Activated naive CD8-positive, alpha-beta T cell treated with anti-CD3 and anti-CD28 coated beads, Interleukin-2, amount 50 U/mL, for 24 hours (primary cell): ENCODE measurements at regions not wholly inside any gene's neighbourhood (a gene's known extent, or its start where the extent isn't known, plus 50 kb on each side); places are given as distances from the start of the nearest gene placed in this dataset.
A peak's percentile ranks its signal among the peaks of the same experiment; 100 is the strongest.

ENCODE experiments used
- ATAC-seq: fragments of 150-1000 bp; cut with Tn5 transposase; one replicate; pipeline ENCODE4 v1.10.0; 2021
- DNase-seq: peaks from one replicate; pipeline ENCODE4 v3.0.0; 2021
- H3K27ac Mint-ChIP-seq: one replicate; pipeline ENCODE4 v1.8.0; 2021; ENCODE audit warnings: mild to moderate bottlenecking, mixed read lengths
- H3K27me3 Mint-ChIP-seq: one replicate; pipeline ENCODE4 v1.8.0; 2021; ENCODE audit warnings: mixed read lengths
- H3K36me3 Mint-ChIP-seq: one replicate; pipeline ENCODE4 v1.8.0; 2021; ENCODE audit warnings: low read depth, mixed read lengths
- H3K4me1 Mint-ChIP-seq: one replicate; pipeline ENCODE4 v1.8.0; 2021; ENCODE audit warnings: mixed read lengths
- H3K4me3 Mint-ChIP-seq: one replicate; pipeline ENCODE4 v1.8.0; 2021; ENCODE audit warnings: mild to moderate bottlenecking, moderate library complexity, mixed read lengths
- H3K9me3 Mint-ChIP-seq: one replicate; pipeline ENCODE4 v1.8.0; 2021; ENCODE audit warnings: mixed read lengths

DNA sequence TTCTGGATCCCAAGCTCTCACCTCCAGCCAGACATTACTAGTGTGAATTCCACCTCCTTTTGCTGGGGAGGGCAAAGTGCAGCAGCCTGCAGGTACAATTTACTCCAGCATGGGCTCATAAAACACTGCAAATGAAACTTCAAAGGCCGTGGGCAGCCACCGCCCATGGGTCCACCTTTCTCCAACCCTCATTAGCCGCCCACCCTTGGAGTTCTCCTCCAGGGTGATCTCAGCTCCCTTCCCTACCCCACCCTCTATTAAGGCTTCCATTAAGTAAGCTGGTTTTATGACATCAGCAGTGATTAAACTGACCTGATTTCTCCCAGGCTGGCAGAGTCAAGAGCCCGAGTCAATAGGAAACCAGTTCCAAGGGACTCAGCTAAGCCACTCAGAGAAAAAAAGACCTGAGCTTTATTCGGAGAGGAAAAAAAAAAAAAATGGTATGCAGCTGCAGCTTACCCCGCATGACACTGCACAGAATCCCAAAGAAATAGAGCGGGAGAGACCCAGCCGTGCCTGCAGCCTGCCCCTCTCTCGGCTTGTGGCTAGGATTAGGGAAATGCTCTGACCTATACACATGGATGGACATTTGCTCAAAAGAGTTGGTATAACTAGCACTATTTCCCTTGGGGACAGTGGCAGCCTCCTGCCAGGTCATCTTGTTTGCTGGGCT is 319.6 kb downstream of the PTTG2 start:
- ATAC-seq = no peak
- DNase-seq = no peak
- Mint-ChIP-seq H3K36me3 (no peaks in the 10 kb centered on the region), H3K4me1 (no peaks in the 10 kb centered on the region), H3K4me3 (no peak overlapping the region), H3K27ac (no peak overlapping the region), H3K27me3 (no peaks in the 10 kb centered on the region), H3K9me3 (no peaks in the 10 kb centered on the region)

GRCh38 chr4:38280323-38280706 is 320.1 kb downstream of the PTTG2 start:
- no peak overlapping the region for H3K4me3 Mint-ChIP-seq
- H3K9me3 Mint-ChIP-seq = no peaks in the 10 kb centered on the region
- no peaks in the 10 kb centered on the region for H3K4me1 Mint-ChIP-seq
- H3K27ac Mint-ChIP-seq = no peak overlapping the region
- ATAC-seq (no peak), DNase-seq (no peak)
- no peaks in the 10 kb centered on the region for H3K36me3 Mint-ChIP-seq
- H3K27me3 Mint-ChIP-seq = no peaks in the 10 kb centered on the region

DNA sequence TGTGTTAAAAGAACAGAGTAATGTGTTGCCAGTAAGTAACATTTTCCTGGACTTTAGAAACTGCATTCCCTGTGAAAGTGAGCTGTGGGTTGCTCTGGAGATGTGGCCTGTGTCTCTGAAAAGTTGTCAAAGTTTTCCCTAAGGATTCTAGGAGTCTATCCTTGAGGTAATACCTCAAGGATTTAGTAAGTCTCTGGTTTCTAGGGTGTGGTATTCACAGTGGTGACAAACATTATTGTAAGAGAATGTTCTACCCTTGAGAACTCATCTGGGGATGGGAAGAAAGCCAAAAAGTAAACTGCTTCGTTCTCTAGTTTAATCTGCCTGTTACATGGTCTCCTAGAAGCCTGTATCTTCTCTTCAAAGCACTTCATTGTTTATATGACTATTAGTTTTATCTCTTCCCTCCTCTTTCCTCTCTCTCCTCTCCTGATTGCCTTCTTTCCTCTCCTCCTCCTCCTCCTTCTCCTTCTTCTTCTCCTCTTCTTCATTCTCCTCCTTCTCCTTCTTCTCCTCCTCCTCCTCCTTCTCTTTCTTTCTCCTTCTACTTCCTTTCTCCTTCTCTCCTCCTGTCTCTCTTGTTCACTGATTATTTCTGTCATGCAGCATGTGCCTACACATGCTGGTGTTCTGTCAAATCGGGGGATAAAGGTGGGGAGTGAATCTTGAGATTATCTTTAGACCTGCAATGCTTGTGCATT is 321.3 kb downstream of the PTTG2 start:
- no peak for ATAC-seq
- no peaks in the 10 kb centered on the region for H3K27me3 Mint-ChIP-seq
- DNase-seq = no peak
- H3K36me3 Mint-ChIP-seq = no peaks in the 10 kb centered on the region
- H3K4me3 Mint-ChIP-seq = no peak overlapping the region
- no peak overlapping the region for H3K27ac Mint-ChIP-seq
- no peaks in the 10 kb centered on the region for H3K4me1 Mint-ChIP-seq
- no peaks in the 10 kb centered on the region for H3K9me3 Mint-ChIP-seq

DNA sequence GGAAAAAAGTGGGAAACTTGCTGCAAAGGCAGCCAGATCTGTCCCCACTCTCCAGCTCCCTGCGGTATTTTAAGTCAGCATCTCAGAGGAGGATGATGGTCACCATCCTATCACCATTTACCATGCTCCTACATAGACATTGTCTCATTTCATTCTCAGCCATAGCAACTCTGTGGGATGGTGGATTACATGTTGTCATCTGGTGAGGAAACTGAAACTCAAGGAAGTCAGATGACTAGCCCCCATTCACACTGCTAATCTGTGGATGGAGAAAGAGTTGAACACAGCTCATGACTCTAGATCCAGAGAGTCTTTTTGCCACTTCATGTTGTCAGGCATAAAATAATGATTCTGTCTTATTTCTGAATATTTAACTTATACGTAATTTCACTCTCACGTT is 323.5 kb downstream of the PTTG2 start:
- H3K9me3 Mint-ChIP-seq = no peaks in the 10 kb centered on the region
- no peak for DNase-seq
- peak; percentile 24 for ATAC-seq
- no peaks in the 10 kb centered on the region for H3K27me3 Mint-ChIP-seq
- H3K4me1 Mint-ChIP-seq = no peaks in the 10 kb centered on the region
- no peak overlapping the region for H3K27ac Mint-ChIP-seq
- no peak overlapping the region for H3K4me3 Mint-ChIP-seq
- no peaks in the 10 kb centered on the region for H3K36me3 Mint-ChIP-seq

- H3K4me1 Mint-ChIP-seq = no peaks in the 10 kb centered on the region
- no peak overlapping the region for H3K27ac Mint-ChIP-seq
- DNase-seq (no peak), ATAC-seq (no peak)
- H3K27me3 Mint-ChIP-seq = no peaks in the 10 kb centered on the region
- H3K4me3 Mint-ChIP-seq = no peak overlapping the region
- no peaks in the 10 kb centered on the region for H3K9me3 Mint-ChIP-seq
- no peaks in the 10 kb centered on the region for H3K36me3 Mint-ChIP-seq
These were observed 324.3 kb downstream of the PTTG2 start for GRCh38 chr4:38284294-38285030.

DNA sequence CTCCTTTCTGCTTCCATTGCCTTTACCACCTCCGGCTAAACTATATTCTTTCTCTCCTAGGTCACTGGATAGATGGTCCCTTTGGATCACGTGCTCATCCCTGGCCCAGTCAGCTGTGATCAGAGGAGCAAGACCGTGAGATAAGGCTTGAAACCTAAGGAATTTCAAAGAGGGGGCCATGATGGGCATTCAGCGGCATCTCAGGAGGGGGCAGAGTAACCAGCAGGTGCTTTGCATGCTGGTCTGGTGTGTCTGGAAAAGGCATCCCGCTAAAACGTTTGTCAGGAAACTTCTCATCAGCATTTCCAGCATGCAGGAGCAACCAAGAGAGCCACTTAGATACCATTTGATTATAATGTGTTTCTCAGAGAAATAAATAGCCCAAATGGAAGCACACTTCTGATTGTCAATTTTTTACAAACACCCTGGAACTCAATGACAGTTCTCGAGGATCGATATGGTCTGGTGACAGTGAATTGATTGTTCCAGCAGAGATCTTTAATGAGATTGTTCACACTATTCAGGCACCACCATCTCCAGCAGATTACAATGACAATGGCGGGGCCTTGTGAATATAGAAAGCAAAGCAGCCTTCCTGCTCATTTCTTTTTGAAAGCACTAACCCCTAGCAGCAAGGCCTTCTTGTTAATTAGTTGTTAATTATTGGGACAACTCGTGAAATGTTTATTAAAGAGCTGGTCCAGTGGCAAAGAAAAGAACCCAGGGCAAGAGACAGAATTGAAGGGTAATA is 327.1 kb downstream of the PTTG2 start:
- H3K27me3 Mint-ChIP-seq = no peaks in the 10 kb centered on the region
- H3K27ac Mint-ChIP-seq = no peak overlapping the region
- H3K9me3 Mint-ChIP-seq = no peaks in the 10 kb centered on the region
- DNase-seq (no peak), ATAC-seq (no peak)
- no peaks in the 10 kb centered on the region for H3K36me3 Mint-ChIP-seq
- no peaks in the 10 kb centered on the region for H3K4me1 Mint-ChIP-seq
- H3K4me3 Mint-ChIP-seq = no peak overlapping the region

GRCh38 chr4:38289553-38289952 is 329.4 kb downstream of the PTTG2 start:
- Mint-ChIP-seq H3K4me3 (no peak overlapping the region), H3K36me3 (peaks cover 2% of the 10 kb centered on the region), H3K27me3 (no peaks in the 10 kb centered on the region), H3K9me3 (peaks cover 18% of the 10 kb centered on the region), H3K4me1 (no peaks in the 10 kb centered on the region), H3K27ac (no peak overlapping the region)
- ATAC-seq = no peak
- no peak for DNase-seq

DNA sequence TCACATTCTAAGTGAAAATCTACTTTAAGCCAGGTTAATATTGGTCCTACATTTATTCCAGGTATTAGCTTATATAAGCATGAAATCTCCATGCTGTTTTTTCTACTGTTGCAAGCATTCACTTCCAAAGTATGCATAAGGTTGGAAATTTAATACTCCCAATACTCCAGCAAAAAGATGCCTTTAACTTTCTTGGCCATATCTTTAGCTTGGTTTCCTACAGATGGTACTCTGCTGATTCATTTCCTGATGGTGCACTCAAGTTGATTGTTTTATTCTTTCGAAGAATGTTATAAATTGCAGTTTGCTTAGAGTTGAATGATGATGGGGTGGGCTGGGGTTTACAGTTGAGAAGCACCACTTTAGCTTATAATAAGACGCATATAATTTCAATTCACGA is 330.2 kb downstream of the PTTG2 start:
- no peak for DNase-seq
- Mint-ChIP-seq H3K27me3 (no peaks in the 10 kb centered on the region), H3K4me3 (no peak overlapping the region), H3K27ac (no peak overlapping the region), H3K4me1 (no peaks in the 10 kb centered on the region), H3K36me3 (peaks cover 2% of the 10 kb centered on the region), H3K9me3 (peaks cover 19% of the 10 kb centered on the region)
- ATAC-seq = no peak

- no peaks in the 10 kb centered on the region for H3K4me1 Mint-ChIP-seq
- H3K36me3 Mint-ChIP-seq = peaks cover 2% of the 10 kb centered on the region
- H3K27me3 Mint-ChIP-seq = no peaks in the 10 kb centered on the region
- DNase-seq (no peak), ATAC-seq (no peak)
- peaks cover 19% of the 10 kb centered on the region for H3K9me3 Mint-ChIP-seq
- no peak overlapping the region for H3K4me3 Mint-ChIP-seq
- H3K27ac Mint-ChIP-seq = no peak overlapping the region
These were observed 330.7 kb downstream of the PTTG2 start for GRCh38 chr4:38290914-38291313.

DNA sequence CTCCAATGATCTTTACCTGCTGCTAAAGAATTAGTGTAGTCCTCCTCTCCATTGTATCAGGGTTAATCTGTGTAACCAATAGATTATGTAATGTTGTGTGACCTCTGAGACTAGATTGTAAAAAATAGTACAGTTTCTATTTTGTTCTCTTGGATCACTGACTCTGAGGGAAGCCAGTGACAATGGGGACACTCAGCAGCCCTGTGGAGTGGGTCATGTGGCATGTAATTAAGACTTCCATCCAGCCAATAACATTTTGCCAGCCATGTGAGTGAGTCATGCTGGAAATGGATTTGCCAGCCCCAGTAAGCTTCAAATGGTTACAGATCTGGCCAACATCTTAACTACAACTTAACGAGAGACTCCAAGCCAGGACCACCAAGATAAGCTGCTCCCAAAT is 332.3 kb downstream of the PTTG2 start:
- no peak for ATAC-seq
- no peak overlapping the region for H3K4me3 Mint-ChIP-seq

DNA sequence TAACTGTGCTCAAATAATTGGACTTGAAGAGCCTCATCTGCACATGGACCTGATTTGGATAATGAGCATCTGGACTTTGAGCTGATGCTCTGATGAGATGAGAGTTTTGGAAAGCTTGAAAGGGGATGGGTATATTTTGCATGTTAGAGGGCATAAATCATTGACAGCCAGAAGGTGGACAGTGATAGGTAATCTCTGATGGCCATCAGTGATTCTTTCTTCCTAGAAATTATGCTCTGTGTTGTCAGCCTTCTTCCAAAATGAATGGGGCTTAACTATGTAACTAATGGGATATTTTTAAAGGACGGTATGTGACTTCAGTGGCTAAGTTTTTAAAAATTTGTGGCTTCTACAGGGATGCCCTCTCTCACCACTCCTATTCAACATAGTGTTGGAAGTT is 334.0 kb downstream of the PTTG2 start:
- ATAC-seq (no peak), DNase-seq (no peak)
- Mint-ChIP-seq H3K4me3 (no peak overlapping the region), H3K9me3 (peaks cover 38% of the 10 kb centered on the region), H3K36me3 (peaks cover 8% of the 10 kb centered on the region), H3K27me3 (no peaks in the 10 kb centered on the region), H3K4me1 (no peaks in the 10 kb centered on the region), H3K27ac (no peak overlapping the region)

More for the DNA sequence above, 332.3 kb downstream of the PTTG2 start:
- H3K27ac Mint-ChIP-seq = no peak overlapping the region
- H3K36me3 Mint-ChIP-seq = peaks cover 6% of the 10 kb centered on the region
- no peaks in the 10 kb centered on the region for H3K4me1 Mint-ChIP-seq
- H3K9me3 Mint-ChIP-seq = peaks cover 26% of the 10 kb centered on the region
- no peak for DNase-seq
- H3K27me3 Mint-ChIP-seq = no peaks in the 10 kb centered on the region

DNA sequence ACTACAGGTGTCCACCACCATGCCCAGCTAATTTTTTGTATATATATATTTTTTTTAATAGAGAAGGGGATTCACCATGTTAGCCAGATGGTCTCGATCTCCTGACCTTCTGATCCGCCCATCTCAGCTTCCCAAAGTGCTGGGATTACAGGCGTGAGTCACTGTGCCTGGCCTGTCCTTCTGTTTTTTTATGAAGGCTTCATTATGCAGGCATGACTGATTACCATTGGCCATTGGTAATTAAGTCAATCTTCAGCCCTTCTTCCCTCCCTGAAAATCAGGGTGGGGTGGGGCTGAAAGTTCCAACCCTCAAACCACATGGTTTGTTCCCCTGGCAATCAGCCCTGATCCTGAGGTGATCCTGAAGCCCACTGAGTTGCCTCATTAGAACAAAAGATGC is 336.9 kb downstream of the PTTG2 start:
- DNase-seq (no peak), ATAC-seq (no peak)
- Mint-ChIP-seq H3K27me3 (no peaks in the 10 kb centered on the region), H3K9me3 (peaks cover 59% of the 10 kb centered on the region), H3K36me3 (peaks cover 9% of the 10 kb centered on the region), H3K4me1 (no peaks in the 10 kb centered on the region), H3K27ac (no peak overlapping the region), H3K4me3 (no peak overlapping the region)

DNA sequence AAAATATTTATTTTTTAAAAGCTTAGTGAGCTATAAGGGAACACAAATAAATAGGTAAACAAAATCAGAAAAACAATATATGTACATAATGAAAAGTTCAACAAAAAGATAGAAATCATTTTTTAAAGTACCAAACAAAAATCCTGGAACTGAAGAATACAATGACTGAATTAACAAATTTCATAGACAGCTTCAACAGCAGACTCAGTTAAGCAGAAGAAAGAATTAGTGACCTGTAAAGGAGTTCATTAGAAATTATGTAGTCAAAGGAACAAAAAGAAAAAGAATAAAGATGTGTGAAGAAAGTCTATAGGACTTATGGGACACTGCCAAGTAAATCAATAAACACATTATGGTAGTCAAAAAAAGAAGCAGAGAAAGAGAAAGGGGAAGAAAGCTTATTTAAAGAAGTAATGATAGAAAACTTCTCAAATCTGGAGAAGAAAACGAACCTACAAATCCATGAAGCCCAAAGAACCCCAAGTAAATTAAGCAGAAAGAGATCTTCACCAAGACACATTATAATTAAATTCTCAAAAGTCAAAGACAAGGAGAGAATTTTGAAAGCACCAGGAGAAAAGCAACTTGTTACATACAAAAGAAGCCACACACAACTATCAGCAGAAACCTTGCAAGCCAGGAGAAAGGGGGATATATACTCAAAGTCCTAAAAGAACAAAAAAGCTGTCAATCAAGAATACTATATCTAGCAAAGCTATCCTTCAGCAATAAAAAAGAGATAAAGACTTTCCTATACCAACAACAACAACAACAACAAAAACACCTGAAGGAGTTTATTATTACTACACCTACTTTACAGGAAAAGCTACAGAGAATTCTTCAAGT is 338.9 kb downstream of the PTTG2 start:
- no peak for ATAC-seq
- Mint-ChIP-seq H3K36me3 (peaks cover 11% of the 10 kb centered on the region), H3K9me3 (peaks cover 50% of the 10 kb centered on the region), H3K4me1 (no peaks in the 10 kb centered on the region), H3K27me3 (no peaks in the 10 kb centered on the region), H3K4me3 (no peak overlapping the region), H3K27ac (no peak overlapping the region)
- no peak for DNase-seq

DNA sequence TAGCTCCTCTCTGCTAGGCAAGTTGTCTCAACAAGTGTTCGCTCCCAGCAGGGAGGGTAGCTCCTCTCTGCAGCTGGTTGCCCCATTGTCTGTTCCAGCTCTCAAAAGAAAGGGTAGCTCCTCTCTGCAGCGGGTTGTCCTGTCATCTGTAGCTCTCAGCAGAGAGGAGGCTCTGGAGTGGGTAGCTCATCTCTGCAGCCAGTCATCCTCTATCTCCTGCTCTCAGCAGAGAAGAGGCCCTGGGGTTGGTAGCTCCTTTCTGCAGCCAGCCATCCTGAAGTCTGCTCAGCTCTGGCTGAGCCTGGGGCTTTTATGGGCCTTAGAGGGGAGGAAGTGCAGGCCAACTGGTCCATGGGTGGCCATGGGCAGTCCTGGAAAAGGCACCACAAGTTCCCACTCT is 342.7 kb downstream of the PTTG2 start:
- H3K36me3 Mint-ChIP-seq = peaks cover 8% of the 10 kb centered on the region
- H3K27ac Mint-ChIP-seq = no peak overlapping the region
- ATAC-seq (no peak), DNase-seq (no peak)
- no peaks in the 10 kb centered on the region for H3K27me3 Mint-ChIP-seq
- H3K4me3 Mint-ChIP-seq = no peak overlapping the region
- peaks cover 25% of the 10 kb centered on the region for H3K4me1 Mint-ChIP-seq
- peaks cover 35% of the 10 kb centered on the region for H3K9me3 Mint-ChIP-seq
